Neuron (in vitro differentiated cells): ENCODE measurements at regions not wholly inside any gene's neighbourhood (a gene's known extent, or its start where the extent isn't known, plus 50 kb on each side); places are given as distances from the start of the nearest gene placed in this dataset.
"Not testable (repeated sequence)": the region's sequence is repeated elsewhere in the genome, so short reads cannot be mapped to it uniquely, and the experiment has no call there.

Source experiments
- H2AFZ ChIP-seq: one replicate; pipeline ENCODE4 v1.6.1; 2013; ENCODE audit warnings: low read depth, mild to moderate bottlenecking, inconsistent platforms, low read length, moderate library complexity
- H3K27me3 ChIP-seq: one replicate; pipeline ENCODE4 v1.6.1; 2013; ENCODE audit warnings: low read length; ENCODE audit not compliant: insufficient read depth
- H3K36me3 ChIP-seq: one replicate; pipeline ENCODE4 v1.6.1; 2013; ENCODE audit warnings: low read length; ENCODE audit not compliant: insufficient read depth
- H3K4me1 ChIP-seq: one replicate; pipeline ENCODE4 v1.6.1; 2013; ENCODE audit warnings: low read length; ENCODE audit not compliant: insufficient read depth
- H3K4me3 ChIP-seq: 2 replicates; pipeline ENCODE4 v1.5.1; 2013; ENCODE audit warnings: mild to moderate bottlenecking, low read length, moderate library complexity
- H3K9me3 ChIP-seq: one replicate; pipeline ENCODE4 v1.6.1; 2013; ENCODE audit warnings: low read length

GRCh38 chr13:80152142-80152541 is 188.8 kb downstream of the SPRY2 start:
- not testable (repeated sequence) for H3K4me1 ChIP-seq, H2AFZ ChIP-seq, H3K4me3 ChIP-seq, H3K9me3 ChIP-seq, H3K27me3 ChIP-seq, H3K36me3 ChIP-seq

DNA sequence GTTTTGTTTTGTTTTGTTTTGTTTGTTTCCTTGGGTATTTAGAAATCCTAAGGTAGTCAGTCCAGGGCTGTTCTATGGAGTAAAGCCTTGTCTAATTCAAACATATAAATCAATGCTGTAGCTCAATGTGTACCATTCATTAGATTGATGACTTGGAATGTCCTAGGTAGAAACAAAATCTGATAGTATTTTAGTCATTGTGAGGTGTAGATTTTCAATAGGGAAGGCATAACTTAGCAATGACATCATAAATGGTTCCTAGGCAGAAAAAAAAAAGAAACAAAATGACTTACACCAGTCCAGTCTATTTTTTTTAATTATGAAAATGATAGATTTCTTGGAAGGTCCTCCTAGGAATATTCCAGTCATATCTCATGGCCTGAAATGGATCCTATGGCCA is 189.9 kb downstream of the SPRY2 start:
- Histone ChIP-seq H3K9me3 (no peaks in the 10 kb centered on the region), H3K36me3 (no peaks in the 10 kb centered on the region), H2AFZ (no peak overlapping the region), H3K27me3 (no peaks in the 10 kb centered on the region), H3K4me1 (no peaks in the 10 kb centered on the region), H3K4me3 (no peak overlapping the region)

GRCh38 chr13:80149736-80150135 is 191.2 kb downstream of the SPRY2 start:
- H3K36me3 ChIP-seq: no peaks in the 10 kb centered on the region
- peaks cover 9% of the 10 kb centered on the region for H3K4me1 ChIP-seq
- H2AFZ ChIP-seq: no peak overlapping the region
- H3K27me3 ChIP-seq: no peaks in the 10 kb centered on the region
- no peaks in the 10 kb centered on the region for H3K9me3 ChIP-seq
- H3K4me3 ChIP-seq: no peak overlapping the region

- H3K9me3 ChIP-seq: no peaks in the 10 kb centered on the region
- H3K4me1 ChIP-seq: peaks cover 9% of the 10 kb centered on the region
- H2AFZ ChIP-seq: no peak overlapping the region
- H3K4me3 ChIP-seq: no peak overlapping the region
- H3K36me3 ChIP-seq: no peaks in the 10 kb centered on the region
- no peaks in the 10 kb centered on the region for H3K27me3 ChIP-seq
Measured at GRCh38 chr13:80145171-80145690, 195.7 kb downstream of the SPRY2 start.

GRCh38 chr13:80144493-80144892 is 196.4 kb downstream of the SPRY2 start:
- H3K4me3 ChIP-seq: no peak overlapping the region
- H3K9me3 ChIP-seq: no peaks in the 10 kb centered on the region
- H3K36me3 ChIP-seq: no peaks in the 10 kb centered on the region
- H2AFZ ChIP-seq: no peak overlapping the region
- H3K4me1 ChIP-seq: peaks cover 9% of the 10 kb centered on the region
- H3K27me3 ChIP-seq: no peaks in the 10 kb centered on the region

GRCh38 chr13:80141123-80141849 is 199.6 kb downstream of the SPRY2 start:
- peaks cover 9% of the 10 kb centered on the region for H3K4me1 ChIP-seq
- H3K9me3 ChIP-seq: no peaks in the 10 kb centered on the region
- H3K4me3 ChIP-seq: no peak overlapping the region

GRCh38 chr13:80140685-80141084 is 200.2 kb downstream of the SPRY2 start:
- H3K4me1 ChIP-seq: peaks cover 6% of the 10 kb centered on the region
- no peak overlapping the region for H2AFZ ChIP-seq
- H3K27me3 ChIP-seq: no peaks in the 10 kb centered on the region
- H3K36me3 ChIP-seq: no peaks in the 10 kb centered on the region
- H3K9me3 ChIP-seq: no peaks in the 10 kb centered on the region
- no peak overlapping the region for H3K4me3 ChIP-seq

More at GRCh38 chr13:80141123-80141849, 199.6 kb downstream of the SPRY2 start:
- Histone ChIP-seq H3K27me3 (no peaks in the 10 kb centered on the region), H3K36me3 (no peaks in the 10 kb centered on the region), H2AFZ (no peak overlapping the region)

DNA sequence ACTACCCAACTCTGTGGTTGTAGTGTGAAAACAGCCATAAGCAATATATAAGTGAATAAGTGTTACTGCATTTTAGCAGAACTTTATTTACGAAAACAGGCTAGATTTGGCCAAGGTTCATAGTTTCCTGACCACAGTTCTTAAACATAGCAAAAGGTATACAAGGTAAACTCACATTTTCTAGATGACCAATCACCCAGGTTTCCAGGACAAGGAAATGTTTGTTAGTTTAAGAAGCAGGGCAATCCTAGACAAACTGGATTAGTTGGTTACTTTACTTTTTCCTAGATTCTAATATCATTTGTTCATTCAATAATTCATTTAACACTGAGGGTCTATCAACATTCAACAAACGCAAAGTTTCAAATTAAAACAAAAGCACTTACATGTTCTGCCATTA is 201.7 kb downstream of the SPRY2 start:
- Histone ChIP-seq H3K4me1 (peaks cover 3% of the 10 kb centered on the region), H3K27me3 (no peaks in the 10 kb centered on the region), H3K4me3 (no peak overlapping the region), H2AFZ (no peak overlapping the region), H3K36me3 (no peaks in the 10 kb centered on the region), H3K9me3 (no peaks in the 10 kb centered on the region)

DNA sequence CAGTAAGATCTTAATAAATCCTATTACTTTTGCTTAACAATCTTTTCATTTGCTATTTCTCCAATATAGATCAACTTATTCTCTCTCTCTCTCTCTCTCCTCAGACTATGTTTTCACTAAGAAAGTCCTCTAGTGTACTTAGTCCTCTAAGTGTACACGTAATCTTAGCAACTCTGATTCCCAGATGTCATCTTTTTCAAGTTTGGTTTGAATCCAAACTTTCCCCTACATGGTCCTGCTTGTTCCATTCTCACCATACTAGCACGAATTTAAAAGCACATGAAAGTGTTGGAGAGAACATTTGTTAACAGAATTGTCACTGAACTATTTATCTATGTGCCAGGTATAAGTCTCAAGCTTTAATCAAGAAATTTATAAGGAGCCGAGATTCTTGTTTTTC is 202.9 kb downstream of the SPRY2 start:
- no peak overlapping the region for H3K4me3 ChIP-seq
- H3K27me3 ChIP-seq: no peaks in the 10 kb centered on the region
- H3K36me3 ChIP-seq: no peaks in the 10 kb centered on the region
- H2AFZ ChIP-seq: no peak overlapping the region
- peaks cover 13% of the 10 kb centered on the region for H3K4me1 ChIP-seq
- H3K9me3 ChIP-seq: no peaks in the 10 kb centered on the region

- Histone ChIP-seq H3K27me3 (no peaks in the 10 kb centered on the region), H3K4me3 (no peak overlapping the region), H3K36me3 (no peaks in the 10 kb centered on the region), H3K9me3 (no peaks in the 10 kb centered on the region), H3K4me1 (peaks cover 29% of the 10 kb centered on the region), H2AFZ (no peak overlapping the region)
Measured at GRCh38 chr13:80134346-80134745, 206.6 kb downstream of the SPRY2 start.

- no peaks in the 10 kb centered on the region for H3K36me3 ChIP-seq
- H3K4me3 ChIP-seq: peak overlapping the region; percentile 56
- H3K27me3 ChIP-seq: no peaks in the 10 kb centered on the region
- peaks cover 29% of the 10 kb centered on the region for H3K4me1 ChIP-seq
- H3K9me3 ChIP-seq: no peaks in the 10 kb centered on the region
- peak overlapping the region; percentile 17 for H2AFZ ChIP-seq
Measured at GRCh38 chr13:80133631-80134261, 207.2 kb downstream of the SPRY2 start.

DNA sequence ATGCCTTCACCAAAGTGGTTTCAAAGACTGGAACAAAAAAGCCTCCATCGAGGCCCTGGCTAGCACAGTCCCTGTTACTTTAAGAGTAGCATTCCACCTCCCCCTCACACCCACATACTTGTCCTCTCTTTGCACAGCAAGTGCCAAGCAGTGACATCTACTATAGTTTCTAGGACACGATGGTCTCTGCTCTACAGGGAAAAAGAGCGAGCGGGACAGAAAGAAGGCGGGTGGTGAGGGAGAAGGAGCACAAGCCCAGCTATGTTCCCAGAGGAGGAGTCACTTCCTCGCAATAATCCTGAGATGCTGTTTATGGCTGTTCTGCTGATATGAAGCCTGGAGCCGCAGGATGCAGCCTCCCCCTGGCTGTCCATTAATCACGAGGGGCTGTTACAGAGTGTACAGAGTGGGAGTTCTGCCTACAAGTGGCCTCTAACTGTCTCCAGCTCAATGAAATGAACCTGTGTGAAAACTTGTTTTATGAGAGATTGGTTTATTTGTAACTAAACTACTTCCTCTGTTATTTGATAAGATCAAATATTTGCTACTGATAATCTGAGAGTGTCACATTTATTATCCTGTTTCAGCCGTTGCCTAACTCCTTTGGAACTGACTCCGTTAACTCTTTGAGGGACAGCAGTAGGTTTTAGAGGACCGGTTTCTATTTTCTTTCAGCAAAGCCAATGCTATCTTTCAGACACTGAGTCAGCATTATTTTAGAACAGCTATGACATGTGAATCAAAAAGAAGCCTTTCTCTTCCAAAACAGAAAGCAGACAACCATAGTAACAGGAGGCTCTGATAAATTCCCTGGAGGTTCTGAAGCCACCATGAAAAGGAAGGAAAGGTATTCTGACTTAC is 208.0 kb downstream of the SPRY2 start:
- Histone ChIP-seq H3K27me3 (no peaks in the 10 kb centered on the region), H3K9me3 (no peaks in the 10 kb centered on the region), H3K4me3 (peak overlapping the region; percentile 56), H3K4me1 (peaks cover 29% of the 10 kb centered on the region), H3K36me3 (no peaks in the 10 kb centered on the region), H2AFZ (peak overlapping the region; percentile 17)

DNA sequence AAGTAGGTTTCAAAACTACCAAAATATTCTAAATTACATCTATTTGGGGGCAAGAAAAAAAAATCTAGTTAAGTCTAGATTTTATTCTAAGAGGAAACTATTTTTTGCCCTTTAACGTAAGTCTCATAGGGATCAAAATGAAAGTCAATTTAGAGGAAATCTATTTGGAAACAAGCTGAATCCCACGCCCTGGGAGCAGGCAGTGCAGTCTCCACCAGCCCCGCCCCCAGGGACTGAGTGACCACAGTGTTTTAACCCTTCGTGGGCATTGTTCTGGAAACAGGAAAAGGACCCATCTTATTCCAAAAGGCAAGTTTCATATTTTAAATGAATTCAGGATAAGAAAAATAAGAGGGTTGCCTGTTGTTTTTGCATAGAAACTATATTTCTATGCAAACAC is 209.7 kb downstream of the SPRY2 start:
- Histone ChIP-seq H3K4me1 (peaks cover 30% of the 10 kb centered on the region), H3K36me3 (no peaks in the 10 kb centered on the region), H3K4me3 (peak overlapping the region; percentile 35), H3K27me3 (no peaks in the 10 kb centered on the region), H2AFZ (peak overlapping the region; percentile 76), H3K9me3 (no peaks in the 10 kb centered on the region)
